ENCODE measurements at regions not wholly inside any gene's neighbourhood (a gene's known extent, or its start where the extent isn't known, plus 50 kb on each side); places are given as distances from the start of the nearest gene placed in this dataset.

DNA sequence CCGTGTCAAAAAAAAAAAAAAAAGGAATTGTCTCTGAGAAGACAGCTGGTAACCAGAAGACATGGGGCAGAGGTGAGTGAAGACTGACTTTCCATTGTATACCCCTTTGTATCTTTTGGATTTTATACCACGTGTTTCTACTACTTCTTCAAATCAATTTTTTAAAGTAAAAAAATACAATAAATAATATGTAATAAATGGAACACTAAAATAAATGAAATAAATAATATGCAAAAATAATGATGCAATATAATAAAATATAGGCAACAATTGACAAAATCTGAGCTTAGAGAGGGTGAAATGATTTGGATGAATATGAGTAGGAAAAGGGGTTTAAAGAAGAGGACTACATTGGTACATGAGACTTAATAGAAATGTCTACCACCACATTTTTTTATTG lies 155.8 kb downstream of the IL15 start:
- TF ChIP-seq, protein P1, sequence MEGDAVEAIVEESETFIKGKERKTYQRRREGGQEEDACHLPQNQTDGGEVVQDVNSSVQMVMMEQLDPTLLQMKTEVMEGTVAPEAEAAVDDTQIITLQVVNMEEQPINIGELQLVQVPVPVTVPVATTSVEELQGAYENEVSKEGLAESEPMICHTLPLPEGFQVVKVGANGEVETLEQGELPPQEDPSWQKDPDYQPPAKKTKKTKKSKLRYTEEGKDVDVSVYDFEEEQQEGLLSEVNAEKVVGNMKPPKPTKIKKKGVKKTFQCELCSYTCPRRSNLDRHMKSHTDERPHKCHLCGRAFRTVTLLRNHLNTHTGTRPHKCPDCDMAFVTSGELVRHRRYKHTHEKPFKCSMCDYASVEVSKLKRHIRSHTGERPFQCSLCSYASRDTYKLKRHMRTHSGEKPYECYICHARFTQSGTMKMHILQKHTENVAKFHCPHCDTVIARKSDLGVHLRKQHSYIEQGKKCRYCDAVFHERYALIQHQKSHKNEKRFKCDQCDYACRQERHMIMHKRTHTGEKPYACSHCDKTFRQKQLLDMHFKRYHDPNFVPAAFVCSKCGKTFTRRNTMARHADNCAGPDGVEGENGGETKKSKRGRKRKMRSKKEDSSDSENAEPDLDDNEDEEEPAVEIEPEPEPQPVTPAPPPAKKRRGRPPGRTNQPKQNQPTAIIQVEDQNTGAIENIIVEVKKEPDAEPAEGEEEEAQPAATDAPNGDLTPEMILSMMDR (IDR thresholded peaks at IDR 0.05; ENCODE audit: extremely low read depth in 1 of 2, insufficient read depth in 1 of 2, low read depth in 1 of 2, low read length in 2 of 2), result no peak
- TF ChIP-seq EZH2 (IDR thresholded peaks at IDR 0.05; ENCODE audit: borderline replicate concordance, low read depth, low read length, severe bottlenecking), result no peak
- TF ChIP-seq, protein P2, sequence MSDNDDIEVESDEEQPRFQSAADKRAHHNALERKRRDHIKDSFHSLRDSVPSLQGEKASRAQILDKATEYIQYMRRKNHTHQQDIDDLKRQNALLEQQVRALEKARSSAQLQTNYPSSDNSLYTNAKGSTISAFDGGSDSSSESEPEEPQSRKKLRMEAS (IDR thresholded peaks at IDR 0.05; ENCODE audit: insufficient read depth, insufficient read length), result no peak
- TF ChIP-seq POLR2AphosphoS5 (IDR thresholded peaks at IDR 0.05; ENCODE audit: insufficient read depth, low read depth, low read length), result no peak
- no peak for TF ChIP-seq JUN (IDR thresholded peaks at IDR 0.05; ENCODE audit: borderline replicate concordance, insufficient read depth, insufficient read length, low read depth)
